HCT116 (cell line): ENCODE measurements at regions not wholly inside any gene's neighbourhood (a gene's known extent, or its start where the extent isn't known, plus 50 kb on each side); places are given as distances from the start of the nearest gene placed in this dataset.

ENCODE experiments used
- ATAC-seq: fragments of 200-7000 bp; cut with Tn5 transposase; 2 replicates; pipeline ENCODE4 v1.9.1; 2020; ENCODE audit warnings: mild to moderate bottlenecking, moderate library complexity
- BruUV-seq: library from RNA; stranded (reverse); fragments of 400-500 nt; replicated peaks from 2 replicates; lab custom pipeline; 2021; lab: Mats Ljungman, UMichigan
- CTCF ChIA-PET: fragments of 300-600 bp; sonication (Branson Sonifier 250); formaldehyde crosslinking; loops from one replicate; lab custom pipeline; 2021; ENCODE audit warnings: antibody characterized with exemption; lab: Charles Lee
- POLR2A ChIA-PET: fragments of 300-600, 350-600 bp; sonication (Branson Sonifier 250); formaldehyde crosslinking; loops from one replicate; lab custom pipeline; 2021; ENCODE audit warnings: antibody characterized with exemption; lab: Charles Lee
- RAD21 ChIA-PET, 2 experiments: fragments of 300-600 bp; sonication (Branson Sonifier 250); formaldehyde crosslinking; loops; one replicate each; lab custom pipeline; 2023; ENCODE audit warnings: low total read pairs in 2 of 2; ENCODE audit not compliant: uncharacterized antibody in 2 of 2, unreplicated experiment in 2 of 2, low non-redundant PET in 1 of 2; lab: Charles Lee
- DNase-seq: peaks from one replicate; pipeline ENCODE4 v3.0.0-alpha.2; 2010; ENCODE audit warnings: low read depth, low spot score
- H2AFZ ChIP-seq: fragments of 200-600 bp; shearing (Covaris generic), sonication (generic); 2 replicates; pipeline ENCODE4 v1.6.1; 2017; ENCODE audit warnings: low read depth, mixed run types, mixed read lengths, antibody characterized with exemption, low read length; ENCODE audit not compliant: poor library complexity, severe bottlenecking
- H3K27ac ChIP-seq: 2 replicates; pipeline ENCODE4 v1.5.1; 2012; ENCODE audit warnings: low read depth, low read length
- H3K27me3 ChIP-seq: fragments of 200-600 bp; sonication (generic); 2 replicates; pipeline ENCODE4 v1.6.1; 2016; ENCODE audit warnings: mixed run types, low read length, mixed read lengths; ENCODE audit not compliant: insufficient read depth
- H3K36me3 ChIP-seq, 2 experiments: fragments of 200-500 bp in 1 of 2; fragments of 200-600 bp in 1 of 2; sonication (Bioruptor generic) in 1 of 2; sonication (generic) in 1 of 2; 2 replicates each; pipeline versions ENCODE4 v1.5.1 to v1.6.1; 2014 to 2016; ENCODE audit warnings: low read length in 2 of 2, inconsistent platforms in 1 of 2, mixed read lengths in 1 of 2, mixed run types in 1 of 2; ENCODE audit not compliant: insufficient read depth in 2 of 2, control insufficient read depth in 1 of 2
- H3K4me1 ChIP-seq, 2 experiments: fragments of 200-600 bp in 1 of 2; sonication (generic) in 1 of 2; 2 replicates each; pipeline versions ENCODE4 v1.5.1 to v1.6.1; 2012 to 2017; ENCODE audit warnings: low read length in 2 of 2, inconsistent platforms in 1 of 2, mild to moderate bottlenecking in 1 of 2, mixed read lengths in 1 of 2, mixed run types in 1 of 2, moderate library complexity in 1 of 2; ENCODE audit not compliant: insufficient read depth in 2 of 2, control insufficient read depth in 1 of 2
- H3K4me2 ChIP-seq: fragments of 200-600 bp; sonication (generic); 2 replicates; pipeline ENCODE4 v1.6.1; 2017; ENCODE audit warnings: mixed run types, low read length, mixed read lengths
- H3K4me3 ChIP-seq, 2 experiments: fragments of 200-600 bp in 1 of 2; sonication (generic) in 1 of 2; replicated peaks in 1 of 2; 2 replicates each; pipeline ENCODE4 v1.5.1; 2011 to 2016; ENCODE audit warnings: low read length in 2 of 2, control low read depth in 1 of 2, low read depth in 1 of 2, mild to moderate bottlenecking in 1 of 2, mixed read lengths in 1 of 2, mixed run types in 1 of 2
- H3K79me2 ChIP-seq: fragments of 200-600 bp; sonication (generic); 2 replicates; pipeline ENCODE4 v1.6.1; 2017; ENCODE audit warnings: mild to moderate bottlenecking, mixed run types, low read length, moderate library complexity, mixed read lengths; ENCODE audit not compliant: insufficient read depth
- H3K9ac ChIP-seq: fragments of 200-600 bp; sonication (generic); 2 replicates; pipeline ENCODE4 v1.6.1; 2016; ENCODE audit warnings: low read length, mixed read lengths
- H3K9me2 ChIP-seq: fragments of 200-600 bp; sonication (generic), shearing (Covaris generic); 2 replicates; pipeline ENCODE4 v1.6.1; 2017; ENCODE audit warnings: mixed run types, mild to moderate bottlenecking, moderate library complexity; ENCODE audit not compliant: insufficient read depth
- H3K9me3 ChIP-seq, 2 experiments: fragments of 200-500 bp in 1 of 2; fragments of 200-600 bp in 1 of 2; sonication (Bioruptor generic) in 1 of 2; sonication (generic) in 1 of 2; 2 replicates each; pipeline ENCODE4 v1.6.1; 2014 to 2017; ENCODE audit warnings: low read length in 2 of 2, mixed read lengths in 2 of 2, inconsistent platforms in 1 of 2, low read depth in 1 of 2, mild to moderate bottlenecking in 1 of 2, mixed run types in 1 of 2, moderate library complexity in 1 of 2; ENCODE audit not compliant: control insufficient read depth in 1 of 2, insufficient read depth in 1 of 2
- H4K20me1 ChIP-seq: fragments of 200-600 bp; sonication (generic), shearing (Covaris generic); 2 replicates; pipeline ENCODE4 v1.6.1; 2017; ENCODE audit warnings: mixed run types, mild to moderate bottlenecking, moderate library complexity; ENCODE audit not compliant: insufficient read depth
- ATF3 ChIP-seq: IDR thresholded peaks from 2 replicates; pipeline ENCODE4 v1.6.1; 2012
- CBX3 ChIP-seq: IDR thresholded peaks from 2 replicates; pipeline ENCODE4 v1.6.1; 2012; ENCODE audit warnings: low read depth
- CEBPB ChIP-seq: IDR thresholded peaks from 2 replicates; pipeline ENCODE4 v1.6.1; 2012; ENCODE audit warnings: low read depth
- CTCF ChIP-seq, 3 experiments: fragments of 200-600 bp in 1 of 3; sonication (generic) in 1 of 3; IDR thresholded peaks in 2 of 3; conservative IDR thresholded peaks in 1 of 3; 2 replicates each; pipeline ENCODE4 v1.5.1; 2012 to 2017; ENCODE audit warnings: low read depth in 2 of 3, low read length in 2 of 3, antibody characterized with exemption in 1 of 3, borderline replicate concordance in 1 of 3, control low read depth in 1 of 3, mild to moderate bottlenecking in 1 of 3, mixed read lengths in 1 of 3, mixed run types in 1 of 3, moderate library complexity in 1 of 3; ENCODE audit not compliant: insufficient read depth in 1 of 3
- EGR1 ChIP-seq: IDR thresholded peaks from 2 replicates; pipeline ENCODE4 v1.6.1; 2012; ENCODE audit warnings: low read depth
- ELF1 ChIP-seq: IDR thresholded peaks from 2 replicates; pipeline ENCODE4 v1.6.1; 2012; ENCODE audit warnings: low read depth, borderline replicate concordance
- EZH2 ChIP-seq: fragments of 200-600 bp; sonication (generic); IDR thresholded peaks from 2 replicates; pipeline ENCODE4 v1.6.1; 2017; ENCODE audit warnings: antibody characterized with exemption, mixed run types
- EZH2phosphoT487 ChIP-seq: fragments of 200-600 bp; IDR thresholded peaks from 2 replicates; pipeline ENCODE4 v1.6.1; 2018; ENCODE audit warnings: antibody characterized with exemption, borderline replicate concordance
- JUND ChIP-seq: IDR thresholded peaks from 2 replicates; pipeline ENCODE4 v1.6.1; 2012
- MAX ChIP-seq: IDR thresholded peaks from 2 replicates; pipeline ENCODE4 v1.6.1; 2012
- POLR2A ChIP-seq: IDR thresholded peaks from 2 replicates; pipeline ENCODE4 v1.7.0; 2011; ENCODE audit warnings: borderline replicate concordance; ENCODE audit not compliant: insufficient read depth, insufficient read length; ENCODE audit errors: extremely low read depth
- POLR2AphosphoS5 ChIP-seq: IDR thresholded peaks from 2 replicates; pipeline ENCODE4 v1.6.1; 2011; ENCODE audit warnings: mild to moderate bottlenecking, low read depth, low read length, moderate library complexity
- RAD21 ChIP-seq: IDR thresholded peaks from 2 replicates; pipeline ENCODE4 v1.6.1; 2012; ENCODE audit warnings: low read depth, mild to moderate bottlenecking
- REST ChIP-seq: IDR thresholded peaks from 2 replicates; pipeline ENCODE4 v1.6.1; 2012; ENCODE audit warnings: low read depth
- SIN3A ChIP-seq: IDR thresholded peaks from 2 replicates; pipeline ENCODE4 v1.6.1; 2012; ENCODE audit warnings: low read depth
- SP1 ChIP-seq: IDR thresholded peaks from 2 replicates; pipeline ENCODE4 v1.6.1; 2012; ENCODE audit warnings: low read depth
- SRF ChIP-seq: IDR thresholded peaks from 2 replicates; pipeline ENCODE4 v1.6.1; 2012; ENCODE audit warnings: low read depth
- ZBTB33 ChIP-seq: IDR thresholded peaks from 2 replicates; pipeline ENCODE4 v1.6.1; 2011; ENCODE audit warnings: mild to moderate bottlenecking, low read length, moderate library complexity; ENCODE audit not compliant: insufficient replicate concordance; ENCODE audit errors: extremely low read depth
- ZFX ChIP-seq: fragments of 450-650 bp; IDR thresholded peaks from 2 replicates; pipeline ENCODE4 v1.6.1; 2017
- ZNF274 ChIP-seq: fragments of 200-500 bp; sonication (Bioruptor generic); IDR thresholded peaks from 2 replicates; pipeline ENCODE4 v1.6.1; 2014; ENCODE audit warnings: mild to moderate bottlenecking, low read depth, low read length, inconsistent platforms
- intact Hi-C: fragments of 100-400 bp; cut with micrococcal nuclease; formaldehyde crosslinking; loops from 2 replicates; pipeline ENCODE4 v1.10.0; 2022

GRCh38 chr2:236674238-236674637 is 104.6 kb downstream of the ACKR3 start:
- CTCF ChIA-PET = no interaction called here
- no TSS peak for BruUV-seq
- RAD21 ChIA-PET = no interaction called here
- no peaks in the 10 kb centered on the region for H3K9me3 ChIP-seq
- POLR2A ChIA-PET = no interaction called here
- no peak for TF ChIP-seq POLR2A
- no peak for TF ChIP-seq ZBTB33
- TF ChIP-seq ELF1 = no peak
- TF ChIP-seq ZNF274 = no peak
- no peak for TF ChIP-seq EZH2phosphoT487
- no peak for TF ChIP-seq JUND
- TF ChIP-seq RAD21 = no peak
- no peak for TF ChIP-seq CEBPB
- TF ChIP-seq SIN3A = no peak
- no peak for TF ChIP-seq EZH2
- TF ChIP-seq EGR1 = no peak
- no peak for TF ChIP-seq SP1
- TF ChIP-seq SRF = no peak
- no peak for TF ChIP-seq ATF3
- no peak for TF ChIP-seq REST
- TF ChIP-seq POLR2AphosphoS5 = no peak
- no peak for TF ChIP-seq CTCF (IDR thresholded peaks at IDR 0.05 in 2 of 3, conservative IDR thresholded peaks at IDR 0.05 in 1 of 3; ENCODE audit: borderline replicate concordance in 1 of 3, insufficient read depth in 1 of 3, low read depth in 2 of 3, low read length in 2 of 3)
- TF ChIP-seq MAX = no peak
- no peak for TF ChIP-seq ZFX
- TF ChIP-seq CBX3 = no peak
- H3K4me1 ChIP-seq = no peaks in the 10 kb centered on the region
- DNase-seq = no peak
- no peak overlapping the region for H3K9ac ChIP-seq
- no peak overlapping the region for H3K27ac ChIP-seq
- H3K4me2 ChIP-seq = no peak overlapping the region
- H3K27me3 ChIP-seq = peaks cover 50% of the 10 kb centered on the region
- ATAC-seq = no peak
- H4K20me1 ChIP-seq = no peaks in the 10 kb centered on the region
- H2AFZ ChIP-seq = no peak overlapping the region
- H3K79me2 ChIP-seq = no peaks in the 10 kb centered on the region
- H3K36me3 ChIP-seq = no peaks in the 10 kb centered on the region
- H3K9me2 ChIP-seq = no peaks in the 10 kb centered on the region
- intact Hi-C loops = no loop called here
- H3K4me3 ChIP-seq = no peak overlapping the region
